ENCODE measurements at regions not wholly inside any gene's neighbourhood (a gene's known extent, or its start where the extent isn't known, plus 50 kb on each side); places are given as distances from the start of the nearest gene placed in this dataset.

DNA sequence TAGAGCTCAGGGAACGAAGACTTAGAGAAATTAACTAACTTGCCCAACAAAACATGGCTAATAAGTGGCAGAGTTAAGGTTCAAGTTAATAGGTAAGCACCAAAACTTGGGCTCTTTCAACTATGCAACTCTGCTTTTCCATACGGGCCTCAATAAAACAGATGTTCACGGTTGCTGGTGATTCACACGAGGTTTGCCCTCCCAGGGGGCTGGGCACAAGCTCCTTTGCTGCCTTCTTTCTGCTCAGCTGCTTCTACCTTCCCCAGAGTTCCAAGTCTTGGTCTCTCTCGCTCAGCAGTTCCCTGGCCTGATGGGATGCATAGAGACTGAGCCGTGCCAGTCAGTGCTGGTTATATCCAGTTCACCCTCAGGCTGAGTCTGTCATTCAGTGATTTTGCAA is 217.9 kb downstream of the SREK1 start (continued):
- TF ChIP-seq BACH1 (IDR thresholded peaks at IDR 0.05; ENCODE audit: low read length) (no peak), SAP30 (IDR thresholded peaks at IDR 0.05; ENCODE audit: insufficient read depth, insufficient replicate concordance, low read length) (no peak), POLR2A (IDR thresholded peaks at IDR 0.05; ENCODE audit: control extremely low read depth in 1 of 2, low read depth in 2 of 2, low read length in 2 of 2) (no peak), CEBPB (IDR thresholded peaks at IDR 0.05; ENCODE audit: low read depth, low read length) (no peak), CHD1 (IDR thresholded peaks at IDR 0.05; ENCODE audit: low read depth, low read length) (no peak), CHD2 (IDR thresholded peaks at IDR 0.05; ENCODE audit: low read length) (no peak), RXRA (IDR thresholded peaks at IDR 0.05; ENCODE audit: insufficient read depth, low read depth, low read length) (no peak)
- TF ChIP-seq, protein P1, sequence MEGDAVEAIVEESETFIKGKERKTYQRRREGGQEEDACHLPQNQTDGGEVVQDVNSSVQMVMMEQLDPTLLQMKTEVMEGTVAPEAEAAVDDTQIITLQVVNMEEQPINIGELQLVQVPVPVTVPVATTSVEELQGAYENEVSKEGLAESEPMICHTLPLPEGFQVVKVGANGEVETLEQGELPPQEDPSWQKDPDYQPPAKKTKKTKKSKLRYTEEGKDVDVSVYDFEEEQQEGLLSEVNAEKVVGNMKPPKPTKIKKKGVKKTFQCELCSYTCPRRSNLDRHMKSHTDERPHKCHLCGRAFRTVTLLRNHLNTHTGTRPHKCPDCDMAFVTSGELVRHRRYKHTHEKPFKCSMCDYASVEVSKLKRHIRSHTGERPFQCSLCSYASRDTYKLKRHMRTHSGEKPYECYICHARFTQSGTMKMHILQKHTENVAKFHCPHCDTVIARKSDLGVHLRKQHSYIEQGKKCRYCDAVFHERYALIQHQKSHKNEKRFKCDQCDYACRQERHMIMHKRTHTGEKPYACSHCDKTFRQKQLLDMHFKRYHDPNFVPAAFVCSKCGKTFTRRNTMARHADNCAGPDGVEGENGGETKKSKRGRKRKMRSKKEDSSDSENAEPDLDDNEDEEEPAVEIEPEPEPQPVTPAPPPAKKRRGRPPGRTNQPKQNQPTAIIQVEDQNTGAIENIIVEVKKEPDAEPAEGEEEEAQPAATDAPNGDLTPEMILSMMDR (IDR thresholded peaks at IDR 0.05; ENCODE audit: control extremely low read depth in 1 of 3, insufficient read depth in 1 of 3, low read depth in 1 of 3, low read length in 3 of 3): no peak
- TF ChIP-seq, protein P2, sequence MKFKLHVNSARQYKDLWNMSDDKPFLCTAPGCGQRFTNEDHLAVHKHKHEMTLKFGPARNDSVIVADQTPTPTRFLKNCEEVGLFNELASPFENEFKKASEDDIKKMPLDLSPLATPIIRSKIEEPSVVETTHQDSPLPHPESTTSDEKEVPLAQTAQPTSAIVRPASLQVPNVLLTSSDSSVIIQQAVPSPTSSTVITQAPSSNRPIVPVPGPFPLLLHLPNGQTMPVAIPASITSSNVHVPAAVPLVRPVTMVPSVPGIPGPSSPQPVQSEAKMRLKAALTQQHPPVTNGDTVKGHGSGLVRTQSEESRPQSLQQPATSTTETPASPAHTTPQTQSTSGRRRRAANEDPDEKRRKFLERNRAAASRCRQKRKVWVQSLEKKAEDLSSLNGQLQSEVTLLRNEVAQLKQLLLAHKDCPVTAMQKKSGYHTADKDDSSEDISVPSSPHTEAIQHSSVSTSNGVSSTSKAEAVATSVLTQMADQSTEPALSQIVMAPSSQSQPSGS (IDR thresholded peaks at IDR 0.05; ENCODE audit: low read length): no peak
